Thyroid gland (tissue), 4 donors: ENCODE measurements at regions not wholly inside any gene's neighbourhood (a gene's known extent, or its start where the extent isn't known, plus 50 kb on each side); places are given as distances from the start of the nearest gene placed in this dataset.
"Not testable (repeated sequence)": the region's sequence is repeated elsewhere in the genome, so short reads cannot be mapped to it uniquely, and the experiment has no call there.

Experiments
- CTCF ChIP-seq, 6 experiments: fragments of 200-600 bp in 3 of 6; fragments of 450-650 bp in 3 of 6; sonication (generic) in 3 of 6; IDR thresholded peaks; one replicate each; pipeline ENCODE4 v1.5.1; 2016 to 2019; ENCODE audit warnings: antibody characterized with exemption in 6 of 6, mild to moderate bottlenecking in 2 of 6, inconsistent platforms in 1 of 6, moderate library complexity in 1 of 6
- POLR2A ChIP-seq, 2 donors: fragments of 450-650 bp; IDR thresholded peaks; one replicate each; pipeline ENCODE4 v1.6.1; 2017; ENCODE audit warnings: antibody characterized with exemption in 2 of 2, mild to moderate bottlenecking in 2 of 2, moderate library complexity in 1 of 2

GRCh38 chr10:28994802-28995201 lies 294.1 kb upstream of the LYZL1 start:
- not testable (repeated sequence) for TF ChIP-seq CTCF, POLR2A (IDR thresholded peaks at IDR 0.05)
